ENCODE measurements at regions not wholly inside any gene's neighbourhood (a gene's known extent, or its start where the extent isn't known, plus 50 kb on each side); places are given as distances from the start of the nearest gene placed in this dataset.

DNA sequence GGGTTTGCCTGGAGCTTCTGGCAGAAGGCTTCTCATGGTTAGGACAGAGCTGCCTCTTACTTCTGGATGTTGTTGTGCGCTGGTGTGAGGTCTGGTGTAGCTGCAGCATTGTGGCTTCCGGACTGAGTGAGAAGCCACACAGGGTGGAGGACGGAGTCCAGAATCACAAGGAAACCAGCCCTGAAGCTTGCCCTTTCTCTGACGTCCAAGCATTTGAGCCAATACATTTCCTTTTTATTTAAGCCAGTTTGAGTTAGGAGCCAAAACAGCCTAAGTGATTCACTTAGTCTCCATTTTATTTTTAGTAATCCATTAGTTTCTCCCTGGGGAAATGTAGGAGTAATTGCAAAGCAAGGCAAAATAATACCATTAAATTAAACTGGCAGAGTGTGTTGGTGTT is 402.4 kb upstream of the RGS6 start:
- Mint-ChIP-seq H3K4me1 (peaks cover 17% of the 10 kb centered on the region), H3K27ac (no peak overlapping the region), H3K9me3 (no peaks in the 10 kb centered on the region), H3K4me3 (no peak overlapping the region), H3K27me3 (ENCODE audit: insufficient read depth, low read depth, poor library complexity) (no peaks in the 10 kb centered on the region), H3K36me3 (ENCODE audit: low read depth) (peaks cover 11% of the 10 kb centered on the region)
- Histone ChIP-seq H3K27me3 (ENCODE audit: insufficient read depth) (no peaks in the 10 kb centered on the region), H3K4me2 (no peak overlapping the region), H3F3A (replicated peaks; ENCODE audit: low read depth) (no peaks in the 10 kb centered on the region), H3K4me1 (ENCODE audit: insufficient read depth) (peaks cover 11% of the 10 kb centered on the region), H3K36me3 (ENCODE audit: insufficient read depth) (no peaks in the 10 kb centered on the region), H3K79me2 (replicated peaks; ENCODE audit: insufficient read depth) (peaks cover 10% of the 10 kb centered on the region; the same call in 1 of the 2 replicates), H2AFZ (no peak overlapping the region), H4K20me1 (replicated peaks; ENCODE audit: insufficient read depth) (peaks cover 8% of the 10 kb centered on the region; the same call in 1 of the 2 replicates), H3K27ac (ENCODE audit: low read depth) (no peak overlapping the region), H3K9me2 (ENCODE audit: insufficient read depth) (no peaks in the 10 kb centered on the region), H3K4me3 (no peak overlapping the region)
- TF ChIP-seq, protein P1, sequence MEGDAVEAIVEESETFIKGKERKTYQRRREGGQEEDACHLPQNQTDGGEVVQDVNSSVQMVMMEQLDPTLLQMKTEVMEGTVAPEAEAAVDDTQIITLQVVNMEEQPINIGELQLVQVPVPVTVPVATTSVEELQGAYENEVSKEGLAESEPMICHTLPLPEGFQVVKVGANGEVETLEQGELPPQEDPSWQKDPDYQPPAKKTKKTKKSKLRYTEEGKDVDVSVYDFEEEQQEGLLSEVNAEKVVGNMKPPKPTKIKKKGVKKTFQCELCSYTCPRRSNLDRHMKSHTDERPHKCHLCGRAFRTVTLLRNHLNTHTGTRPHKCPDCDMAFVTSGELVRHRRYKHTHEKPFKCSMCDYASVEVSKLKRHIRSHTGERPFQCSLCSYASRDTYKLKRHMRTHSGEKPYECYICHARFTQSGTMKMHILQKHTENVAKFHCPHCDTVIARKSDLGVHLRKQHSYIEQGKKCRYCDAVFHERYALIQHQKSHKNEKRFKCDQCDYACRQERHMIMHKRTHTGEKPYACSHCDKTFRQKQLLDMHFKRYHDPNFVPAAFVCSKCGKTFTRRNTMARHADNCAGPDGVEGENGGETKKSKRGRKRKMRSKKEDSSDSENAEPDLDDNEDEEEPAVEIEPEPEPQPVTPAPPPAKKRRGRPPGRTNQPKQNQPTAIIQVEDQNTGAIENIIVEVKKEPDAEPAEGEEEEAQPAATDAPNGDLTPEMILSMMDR (conservative IDR thresholded peaks at IDR 0.05; ENCODE audit: low read depth in 2 of 2) = no peak
- TF ChIP-seq NANOG (IDR thresholded peaks at IDR 0.05; ENCODE audit: borderline replicate concordance) (no peak), EZH2phosphoT487 (IDR thresholded peaks at IDR 0.05; ENCODE audit: unreplicated experiment) (no peak), ZNF114 (CRISPR knock-in tag; IDR thresholded peaks at IDR 0.05) (no peak), JUNB (IDR thresholded peaks at IDR 0.05; ENCODE audit: unreplicated experiment) (no peak), STAT1 (IDR thresholded peaks at IDR 0.05; ENCODE audit: unreplicated experiment) (no peak), POLR2AphosphoS5 (IDR thresholded peaks at IDR 0.05; ENCODE audit: low read depth) (no peak), ZNF331 (CRISPR knock-in tag; IDR thresholded peaks at IDR 0.05; ENCODE audit: low read depth) (no peak), CREB1 (CRISPR knock-in tag; IDR thresholded peaks at IDR 0.05; ENCODE audit: low read depth) (no peak), EZH2 (IDR thresholded peaks at IDR 0.05; ENCODE audit: low read depth, unreplicated experiment) (no peak)
- TF ChIP-seq, protein P2, sequence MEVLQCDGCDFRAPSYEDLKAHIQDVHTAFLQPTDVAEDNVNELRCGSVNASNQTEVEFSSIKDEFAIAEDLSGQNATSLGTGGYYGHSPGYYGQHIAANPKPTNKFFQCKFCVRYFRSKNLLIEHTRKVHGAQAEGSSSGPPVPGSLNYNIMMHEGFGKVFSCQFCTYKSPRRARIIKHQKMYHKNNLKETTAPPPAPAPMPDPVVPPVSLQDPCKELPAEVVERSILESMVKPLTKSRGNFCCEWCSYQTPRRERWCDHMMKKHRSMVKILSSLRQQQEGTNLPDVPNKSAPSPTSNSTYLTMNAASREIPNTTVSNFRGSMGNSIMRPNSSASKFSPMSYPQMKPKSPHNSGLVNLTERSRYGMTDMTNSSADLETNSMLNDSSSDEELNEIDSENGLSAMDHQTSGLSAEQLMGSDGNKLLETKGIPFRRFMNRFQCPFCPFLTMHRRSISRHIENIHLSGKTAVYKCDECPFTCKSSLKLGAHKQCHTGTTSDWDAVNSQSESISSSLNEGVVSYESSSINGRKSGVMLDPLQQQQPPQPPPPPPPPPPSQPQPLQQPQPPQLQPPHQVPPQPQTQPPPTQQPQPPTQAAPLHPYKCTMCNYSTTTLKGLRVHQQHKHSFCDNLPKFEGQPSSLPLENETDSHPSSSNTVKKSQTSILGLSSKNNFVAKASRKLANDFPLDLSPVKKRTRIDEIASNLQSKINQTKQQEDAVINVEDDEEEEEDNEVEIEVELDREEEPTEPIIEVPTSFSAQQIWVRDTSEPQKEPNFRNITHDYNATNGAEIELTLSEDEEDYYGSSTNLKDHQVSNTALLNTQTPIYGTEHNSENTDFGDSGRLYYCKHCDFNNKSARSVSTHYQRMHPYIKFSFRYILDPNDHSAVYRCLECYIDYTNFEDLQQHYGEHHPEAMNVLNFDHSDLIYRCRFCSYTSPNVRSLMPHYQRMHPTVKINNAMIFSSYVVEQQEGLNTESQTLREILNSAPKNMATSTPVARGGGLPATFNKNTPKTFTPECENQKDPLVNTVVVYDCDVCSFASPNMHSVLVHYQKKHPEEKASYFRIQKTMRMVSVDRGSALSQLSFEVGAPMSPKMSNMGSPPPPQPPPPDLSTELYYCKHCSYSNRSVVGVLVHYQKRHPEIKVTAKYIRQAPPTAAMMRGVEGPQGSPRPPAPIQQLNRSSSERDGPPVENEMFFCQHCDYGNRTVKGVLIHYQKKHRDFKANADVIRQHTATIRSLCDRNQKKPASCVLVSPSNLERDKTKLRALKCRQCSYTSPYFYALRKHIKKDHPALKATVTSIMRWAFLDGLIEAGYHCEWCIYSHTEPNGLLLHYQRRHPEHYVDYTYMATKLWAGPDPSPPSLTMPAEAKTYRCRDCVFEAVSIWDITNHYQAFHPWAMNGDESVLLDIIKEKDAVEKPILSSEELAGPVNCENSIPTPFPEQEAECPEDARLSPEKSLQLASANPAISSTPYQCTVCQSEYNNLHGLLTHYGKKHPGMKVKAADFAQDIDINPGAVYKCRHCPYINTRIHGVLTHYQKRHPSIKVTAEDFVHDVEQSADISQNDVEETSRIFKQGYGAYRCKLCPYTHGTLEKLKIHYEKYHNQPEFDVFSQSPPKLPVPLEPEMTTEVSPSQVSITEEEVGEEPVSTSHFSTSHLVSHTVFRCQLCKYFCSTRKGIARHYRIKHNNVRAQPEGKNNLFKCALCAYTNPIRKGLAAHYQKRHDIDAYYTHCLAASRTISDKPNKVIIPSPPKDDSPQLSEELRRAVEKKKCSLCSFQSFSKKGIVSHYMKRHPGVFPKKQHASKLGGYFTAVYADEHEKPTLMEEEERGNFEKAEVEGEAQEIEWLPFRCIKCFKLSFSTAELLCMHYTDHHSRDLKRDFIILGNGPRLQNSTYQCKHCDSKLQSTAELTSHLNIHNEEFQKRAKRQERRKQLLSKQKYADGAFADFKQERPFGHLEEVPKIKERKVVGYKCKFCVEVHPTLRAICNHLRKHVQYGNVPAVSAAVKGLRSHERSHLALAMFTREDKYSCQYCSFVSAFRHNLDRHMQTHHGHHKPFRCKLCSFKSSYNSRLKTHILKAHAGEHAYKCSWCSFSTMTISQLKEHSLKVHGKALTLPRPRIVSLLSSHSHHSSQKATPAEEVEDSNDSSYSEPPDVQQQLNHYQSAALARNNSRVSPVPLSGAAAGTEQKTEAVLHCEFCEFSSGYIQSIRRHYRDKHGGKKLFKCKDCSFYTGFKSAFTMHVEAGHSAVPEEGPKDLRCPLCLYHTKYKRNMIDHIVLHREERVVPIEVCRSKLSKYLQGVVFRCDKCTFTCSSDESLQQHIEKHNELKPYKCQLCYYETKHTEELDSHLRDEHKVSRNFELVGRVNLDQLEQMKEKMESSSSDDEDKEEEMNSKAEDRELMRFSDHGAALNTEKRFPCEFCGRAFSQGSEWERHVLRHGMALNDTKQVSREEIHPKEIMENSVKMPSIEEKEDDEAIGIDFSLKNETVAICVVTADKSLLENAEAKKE (CRISPR knock-in tag; IDR thresholded peaks at IDR 0.05) = no peak
- TF ChIP-seq, protein P3, sequence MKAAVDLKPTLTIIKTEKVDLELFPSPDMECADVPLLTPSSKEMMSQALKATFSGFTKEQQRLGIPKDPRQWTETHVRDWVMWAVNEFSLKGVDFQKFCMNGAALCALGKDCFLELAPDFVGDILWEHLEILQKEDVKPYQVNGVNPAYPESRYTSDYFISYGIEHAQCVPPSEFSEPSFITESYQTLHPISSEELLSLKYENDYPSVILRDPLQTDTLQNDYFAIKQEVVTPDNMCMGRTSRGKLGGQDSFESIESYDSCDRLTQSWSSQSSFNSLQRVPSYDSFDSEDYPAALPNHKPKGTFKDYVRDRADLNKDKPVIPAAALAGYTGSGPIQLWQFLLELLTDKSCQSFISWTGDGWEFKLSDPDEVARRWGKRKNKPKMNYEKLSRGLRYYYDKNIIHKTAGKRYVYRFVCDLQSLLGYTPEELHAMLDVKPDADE (IDR thresholded peaks at IDR 0.05) = no peak
- TF ChIP-seq, protein P4, sequence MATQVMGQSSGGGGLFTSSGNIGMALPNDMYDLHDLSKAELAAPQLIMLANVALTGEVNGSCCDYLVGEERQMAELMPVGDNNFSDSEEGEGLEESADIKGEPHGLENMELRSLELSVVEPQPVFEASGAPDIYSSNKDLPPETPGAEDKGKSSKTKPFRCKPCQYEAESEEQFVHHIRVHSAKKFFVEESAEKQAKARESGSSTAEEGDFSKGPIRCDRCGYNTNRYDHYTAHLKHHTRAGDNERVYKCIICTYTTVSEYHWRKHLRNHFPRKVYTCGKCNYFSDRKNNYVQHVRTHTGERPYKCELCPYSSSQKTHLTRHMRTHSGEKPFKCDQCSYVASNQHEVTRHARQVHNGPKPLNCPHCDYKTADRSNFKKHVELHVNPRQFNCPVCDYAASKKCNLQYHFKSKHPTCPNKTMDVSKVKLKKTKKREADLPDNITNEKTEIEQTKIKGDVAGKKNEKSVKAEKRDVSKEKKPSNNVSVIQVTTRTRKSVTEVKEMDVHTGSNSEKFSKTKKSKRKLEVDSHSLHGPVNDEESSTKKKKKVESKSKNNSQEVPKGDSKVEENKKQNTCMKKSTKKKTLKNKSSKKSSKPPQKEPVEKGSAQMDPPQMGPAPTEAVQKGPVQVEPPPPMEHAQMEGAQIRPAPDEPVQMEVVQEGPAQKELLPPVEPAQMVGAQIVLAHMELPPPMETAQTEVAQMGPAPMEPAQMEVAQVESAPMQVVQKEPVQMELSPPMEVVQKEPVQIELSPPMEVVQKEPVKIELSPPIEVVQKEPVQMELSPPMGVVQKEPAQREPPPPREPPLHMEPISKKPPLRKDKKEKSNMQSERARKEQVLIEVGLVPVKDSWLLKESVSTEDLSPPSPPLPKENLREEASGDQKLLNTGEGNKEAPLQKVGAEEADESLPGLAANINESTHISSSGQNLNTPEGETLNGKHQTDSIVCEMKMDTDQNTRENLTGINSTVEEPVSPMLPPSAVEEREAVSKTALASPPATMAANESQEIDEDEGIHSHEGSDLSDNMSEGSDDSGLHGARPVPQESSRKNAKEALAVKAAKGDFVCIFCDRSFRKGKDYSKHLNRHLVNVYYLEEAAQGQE (IDR thresholded peaks at IDR 0.05; ENCODE audit: unreplicated experiment) = no peak
- ATAC-seq (no peak), DNase-seq (ENCODE audit: low spot score) (no peak)

Measured in GM23338 (cell line).